H1 (cell line): ENCODE measurements at regions not wholly inside any gene's neighbourhood (a gene's known extent, or its start where the extent isn't known, plus 50 kb on each side); places are given as distances from the start of the nearest gene placed in this dataset.

ENCODE experiments used
- CTCF ChIP-seq, 3 experiments: IDR thresholded peaks; 1 replicate in 2 of 3; 2 replicates in 1 of 3; pipeline versions ENCODE4 v1.5.1 to v1.6.1; 2011; ENCODE audit warnings: low read length in 3 of 3, mild to moderate bottlenecking in 3 of 3, inconsistent platforms in 2 of 3, low read depth in 1 of 3, moderate library complexity in 1 of 3; ENCODE audit not compliant: insufficient read depth in 1 of 3; ENCODE audit errors: control extremely low read depth in 1 of 3
- EZH2 ChIP-seq: fragments of 200-600 bp; sonication (generic); IDR thresholded peaks from 2 replicates; pipeline ENCODE4 v1.7.1; 2012; ENCODE audit warnings: low read depth, mild to moderate bottlenecking, moderate library complexity, low read length, inconsistent platforms; ENCODE audit not compliant: severe bottlenecking
- JUN ChIP-seq: IDR thresholded peaks from 2 replicates; pipeline ENCODE4 v1.6.1; 2011; ENCODE audit warnings: low read depth, mild to moderate bottlenecking, improper control_type of control experiment, low read length
- JUND ChIP-seq: IDR thresholded peaks from 2 replicates; pipeline ENCODE4 v1.6.1; 2011; ENCODE audit warnings: mild to moderate bottlenecking, improper control_type of control experiment, low read length
- POLR2A ChIP-seq, 2 experiments: IDR thresholded peaks; 1 replicate in 1 of 2; 2 replicates in 1 of 2; pipeline ENCODE4 v1.6.1; 2011; ENCODE audit warnings: low read depth in 2 of 2, low read length in 2 of 2, mild to moderate bottlenecking in 2 of 2; ENCODE audit errors: control extremely low read depth in 1 of 2
- TCF12 ChIP-seq: IDR thresholded peaks from 2 replicates; pipeline ENCODE4 v1.6.1; 2011; ENCODE audit warnings: low read depth, mild to moderate bottlenecking, low read length

DNA sequence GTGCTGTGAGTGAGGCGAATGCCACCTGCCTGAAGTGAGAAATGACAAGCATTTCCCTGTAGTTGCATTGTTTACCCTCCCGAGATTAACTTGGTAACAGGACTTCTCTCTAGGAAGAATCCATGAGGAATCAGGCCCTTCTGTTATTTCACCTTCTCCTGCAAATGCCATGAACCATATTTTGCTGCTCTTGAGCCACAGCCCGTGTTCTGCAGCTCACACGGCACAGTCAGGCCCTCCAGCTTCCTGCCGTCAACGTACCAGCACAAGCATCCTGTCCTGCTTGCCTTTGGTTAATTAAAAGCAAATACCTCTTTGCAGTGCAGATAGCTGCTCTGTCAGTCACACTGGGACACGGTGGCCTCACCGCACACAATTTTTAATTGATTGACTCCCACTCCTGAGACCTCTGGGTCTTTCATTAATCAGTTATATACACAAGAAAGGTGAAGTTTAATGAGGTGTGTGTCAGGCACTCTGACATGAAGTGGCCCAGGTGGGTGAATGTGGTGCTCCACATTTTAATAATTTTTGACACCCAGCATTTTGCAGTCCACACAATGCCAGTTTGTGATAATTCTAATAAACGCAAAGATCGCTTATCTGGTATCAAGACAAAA is 95.3 kb upstream of the ASB18 start:
- TF ChIP-seq EZH2 (no peak), JUN (no peak), CTCF (IDR thresholded peaks at IDR 0.05; ENCODE audit: control extremely low read depth in 1 of 3, insufficient read depth in 1 of 3, low read depth in 1 of 3, low read length in 3 of 3) (no peak), POLR2A (IDR thresholded peaks at IDR 0.05; ENCODE audit: control extremely low read depth in 1 of 2, low read depth in 2 of 2, low read length in 2 of 2) (no peak), TCF12 (no peak), JUND (no peak)
